ENCODE measurements at regions not wholly inside any gene's neighbourhood (a gene's known extent, or its start where the extent isn't known, plus 50 kb on each side); places are given as distances from the start of the nearest gene placed in this dataset.

DNA sequence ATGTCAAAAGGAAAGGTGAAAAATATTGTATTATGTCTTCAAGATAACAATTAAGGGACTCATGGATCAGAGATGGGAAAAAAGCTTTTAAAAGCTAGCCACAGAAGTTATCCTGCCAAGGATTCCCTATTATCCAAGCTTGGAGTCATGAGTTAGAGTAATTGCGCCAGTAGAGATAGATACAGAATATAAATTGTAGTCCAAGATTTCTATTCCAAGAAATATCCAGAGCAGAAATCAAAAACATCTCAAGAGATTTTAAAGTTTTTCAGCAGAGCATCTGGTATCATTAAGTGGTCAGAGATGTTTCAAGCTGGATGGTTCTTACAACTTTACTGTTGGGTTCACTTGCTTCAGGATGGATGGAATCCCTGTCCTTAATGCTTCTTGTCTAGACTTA, 186.7 kb downstream of the PCDH18 start:
- Histone ChIP-seq H3K27me3 (ENCODE audit: control insufficient read depth, insufficient read depth, low read length) (no peaks in the 10 kb centered on the region), H3K27ac (ENCODE audit: low read length) (no peak overlapping the region), H3K4me1 (ENCODE audit: control insufficient read depth, insufficient read depth, low read length) (no peaks in the 10 kb centered on the region), H3K36me3 (ENCODE audit: control insufficient read depth, insufficient read depth, low read length) (no peaks in the 10 kb centered on the region), H3K4me3 (ENCODE audit: low read depth in 2 of 2, low read length in 2 of 2) (no peak overlapping the region), H3K9me3 (ENCODE audit: control insufficient read depth, insufficient read depth, low read depth, low read length) (no peaks in the 10 kb centered on the region)
- DNase-seq (ENCODE audit: low read depth, low spot score) (no peak), ATAC-seq (no peak)
- intact Hi-C loops (cut with micrococcal nuclease; ENCODE audit: unreplicated experiment) = no loop called here
- POLR2A ChIA-PET = no interaction called here
- in situ Hi-C loops (cut with HindIII; ENCODE audit: low pct_unique_long_range_greater_than_20kb, low sequenced_read_pairs) = no loop called here
- CTCF ChIA-PET = no interaction called here
- TF ChIP-seq, protein P1, sequence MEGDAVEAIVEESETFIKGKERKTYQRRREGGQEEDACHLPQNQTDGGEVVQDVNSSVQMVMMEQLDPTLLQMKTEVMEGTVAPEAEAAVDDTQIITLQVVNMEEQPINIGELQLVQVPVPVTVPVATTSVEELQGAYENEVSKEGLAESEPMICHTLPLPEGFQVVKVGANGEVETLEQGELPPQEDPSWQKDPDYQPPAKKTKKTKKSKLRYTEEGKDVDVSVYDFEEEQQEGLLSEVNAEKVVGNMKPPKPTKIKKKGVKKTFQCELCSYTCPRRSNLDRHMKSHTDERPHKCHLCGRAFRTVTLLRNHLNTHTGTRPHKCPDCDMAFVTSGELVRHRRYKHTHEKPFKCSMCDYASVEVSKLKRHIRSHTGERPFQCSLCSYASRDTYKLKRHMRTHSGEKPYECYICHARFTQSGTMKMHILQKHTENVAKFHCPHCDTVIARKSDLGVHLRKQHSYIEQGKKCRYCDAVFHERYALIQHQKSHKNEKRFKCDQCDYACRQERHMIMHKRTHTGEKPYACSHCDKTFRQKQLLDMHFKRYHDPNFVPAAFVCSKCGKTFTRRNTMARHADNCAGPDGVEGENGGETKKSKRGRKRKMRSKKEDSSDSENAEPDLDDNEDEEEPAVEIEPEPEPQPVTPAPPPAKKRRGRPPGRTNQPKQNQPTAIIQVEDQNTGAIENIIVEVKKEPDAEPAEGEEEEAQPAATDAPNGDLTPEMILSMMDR (IDR thresholded peaks at IDR 0.05) = no peak
- TF ChIP-seq, protein P2, sequence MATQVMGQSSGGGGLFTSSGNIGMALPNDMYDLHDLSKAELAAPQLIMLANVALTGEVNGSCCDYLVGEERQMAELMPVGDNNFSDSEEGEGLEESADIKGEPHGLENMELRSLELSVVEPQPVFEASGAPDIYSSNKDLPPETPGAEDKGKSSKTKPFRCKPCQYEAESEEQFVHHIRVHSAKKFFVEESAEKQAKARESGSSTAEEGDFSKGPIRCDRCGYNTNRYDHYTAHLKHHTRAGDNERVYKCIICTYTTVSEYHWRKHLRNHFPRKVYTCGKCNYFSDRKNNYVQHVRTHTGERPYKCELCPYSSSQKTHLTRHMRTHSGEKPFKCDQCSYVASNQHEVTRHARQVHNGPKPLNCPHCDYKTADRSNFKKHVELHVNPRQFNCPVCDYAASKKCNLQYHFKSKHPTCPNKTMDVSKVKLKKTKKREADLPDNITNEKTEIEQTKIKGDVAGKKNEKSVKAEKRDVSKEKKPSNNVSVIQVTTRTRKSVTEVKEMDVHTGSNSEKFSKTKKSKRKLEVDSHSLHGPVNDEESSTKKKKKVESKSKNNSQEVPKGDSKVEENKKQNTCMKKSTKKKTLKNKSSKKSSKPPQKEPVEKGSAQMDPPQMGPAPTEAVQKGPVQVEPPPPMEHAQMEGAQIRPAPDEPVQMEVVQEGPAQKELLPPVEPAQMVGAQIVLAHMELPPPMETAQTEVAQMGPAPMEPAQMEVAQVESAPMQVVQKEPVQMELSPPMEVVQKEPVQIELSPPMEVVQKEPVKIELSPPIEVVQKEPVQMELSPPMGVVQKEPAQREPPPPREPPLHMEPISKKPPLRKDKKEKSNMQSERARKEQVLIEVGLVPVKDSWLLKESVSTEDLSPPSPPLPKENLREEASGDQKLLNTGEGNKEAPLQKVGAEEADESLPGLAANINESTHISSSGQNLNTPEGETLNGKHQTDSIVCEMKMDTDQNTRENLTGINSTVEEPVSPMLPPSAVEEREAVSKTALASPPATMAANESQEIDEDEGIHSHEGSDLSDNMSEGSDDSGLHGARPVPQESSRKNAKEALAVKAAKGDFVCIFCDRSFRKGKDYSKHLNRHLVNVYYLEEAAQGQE (IDR thresholded peaks at IDR 0.05; ENCODE audit: insufficient read depth in 1 of 2, low read depth in 2 of 2, low read length in 1 of 2) = no peak
- no peak for TF ChIP-seq POLR2AphosphoS5 (IDR thresholded peaks at IDR 0.05; ENCODE audit: low read depth, low read length)
- no peak for TF ChIP-seq SIN3A (IDR thresholded peaks at IDR 0.05; ENCODE audit: borderline replicate concordance, insufficient read depth, low read depth, low read length)
- no peak for TF ChIP-seq TCF7L2 (IDR thresholded peaks at IDR 0.05; ENCODE audit: low read depth, low read length)
- no TSS peak for BruUV-seq (replicated peaks)

DNA sequence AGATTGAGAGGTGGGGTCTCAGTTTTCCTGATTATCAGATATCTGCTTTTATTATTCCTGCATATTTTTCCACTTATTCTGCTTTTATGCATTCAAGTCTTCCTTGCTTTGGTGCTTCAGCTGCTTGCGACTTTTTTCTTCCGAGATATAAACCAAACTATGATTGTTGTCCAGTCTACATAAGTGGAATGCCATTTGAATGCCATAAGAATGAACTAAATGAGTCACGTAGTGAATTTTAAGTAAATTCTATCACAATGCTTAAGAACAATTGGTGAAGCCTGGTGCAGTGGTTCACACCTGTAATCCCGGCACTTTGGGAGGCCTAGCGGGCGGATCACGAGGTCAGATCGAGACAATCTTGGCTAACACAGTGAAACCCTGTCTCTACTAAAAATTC, 189.1 kb downstream of the PCDH18 start:
- in situ Hi-C loops (cut with HindIII; ENCODE audit: low pct_unique_long_range_greater_than_20kb, low sequenced_read_pairs) = no loop called here
- intact Hi-C loops (cut with micrococcal nuclease; ENCODE audit: unreplicated experiment) = no loop called here
- no peaks in the 10 kb centered on the region for H3K4me1 ChIP-seq (ENCODE audit: control insufficient read depth, insufficient read depth, low read length)
- TF ChIP-seq, protein P2 (IDR thresholded peaks at IDR 0.05; ENCODE audit: insufficient read depth in 1 of 2, low read depth in 2 of 2, low read length in 1 of 2) = no peak
- TF ChIP-seq SIN3A (IDR thresholded peaks at IDR 0.05; ENCODE audit: borderline replicate concordance, insufficient read depth, low read depth, low read length) (no peak), POLR2AphosphoS5 (IDR thresholded peaks at IDR 0.05; ENCODE audit: low read depth, low read length) (no peak), TCF7L2 (IDR thresholded peaks at IDR 0.05; ENCODE audit: low read depth, low read length) (no peak)
- TF ChIP-seq, protein P1 (IDR thresholded peaks at IDR 0.05) = no peak
- ChIA-PET CTCF (no interaction called here), POLR2A (no interaction called here)
- H3K36me3 ChIP-seq (ENCODE audit: control insufficient read depth, insufficient read depth, low read length) = no peaks in the 10 kb centered on the region
- no peaks in the 10 kb centered on the region for H3K9me3 ChIP-seq (ENCODE audit: control insufficient read depth, insufficient read depth, low read depth, low read length)
- no peak for ATAC-seq
- H3K27me3 ChIP-seq (ENCODE audit: control insufficient read depth, insufficient read depth, low read length) = no peaks in the 10 kb centered on the region
- no peak overlapping the region for H3K4me3 ChIP-seq (ENCODE audit: low read depth in 2 of 2, low read length in 2 of 2)
- BruUV-seq (replicated peaks) = no TSS peak
- no peak for DNase-seq (ENCODE audit: low read depth, low spot score)
- no peak overlapping the region for H3K27ac ChIP-seq (ENCODE audit: low read length)

Measured in Panc1 (cell line).